AG09319 (cell line): ENCODE measurements at regions not wholly inside any gene's neighbourhood (a gene's known extent, or its start where the extent isn't known, plus 50 kb on each side); places are given as distances from the start of the nearest gene placed in this dataset.

ENCODE experiments used
- DNase-seq: peaks from one replicate; pipeline ENCODE4 v3.0.0-alpha.2; 2010; ENCODE audit warnings: low read depth; ENCODE audit errors: extremely low read depth
- CTCF ChIP-seq: IDR thresholded peaks from 2 replicates; pipeline ENCODE4 v1.5.1; 2011; ENCODE audit warnings: low read depth, mild to moderate bottlenecking, inconsistent platforms, low read length, moderate library complexity

DNA sequence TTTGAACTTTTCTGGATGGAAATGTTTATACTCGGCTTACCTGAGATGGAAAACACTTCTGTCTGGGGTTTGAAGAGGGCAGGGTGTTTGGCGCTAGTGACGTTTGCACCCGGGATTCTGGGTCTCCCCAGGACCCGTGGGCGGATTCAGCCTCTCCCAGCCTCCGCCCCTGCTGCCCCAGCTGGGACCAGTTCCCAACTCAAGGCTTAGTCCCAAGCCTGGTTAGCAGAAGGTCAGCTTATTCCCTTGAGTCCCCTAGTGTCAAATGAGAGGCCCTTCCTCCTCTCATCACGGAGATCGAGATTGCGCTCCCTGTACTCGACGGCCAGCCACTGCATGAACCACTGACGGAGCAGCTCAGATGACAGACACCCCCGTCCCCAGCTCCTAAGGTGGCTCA lies 123.2 kb downstream of the RTP5 start:
- no peak for DNase-seq
- no peak for TF ChIP-seq CTCF

- no peak for DNase-seq
- no peak for TF ChIP-seq CTCF
Measured at GRCh38 chr2:241993386-241994005, 124.0 kb downstream of the RTP5 start.

- no peak for DNase-seq
- no peak for TF ChIP-seq CTCF
Measured at GRCh38 chr2:241994086-241994485, 124.6 kb downstream of the RTP5 start.

- DNase-seq = no peak
- no peak for TF ChIP-seq CTCF
Measured at GRCh38 chr2:241994556-241995213, 125.2 kb downstream of the RTP5 start.

DNA sequence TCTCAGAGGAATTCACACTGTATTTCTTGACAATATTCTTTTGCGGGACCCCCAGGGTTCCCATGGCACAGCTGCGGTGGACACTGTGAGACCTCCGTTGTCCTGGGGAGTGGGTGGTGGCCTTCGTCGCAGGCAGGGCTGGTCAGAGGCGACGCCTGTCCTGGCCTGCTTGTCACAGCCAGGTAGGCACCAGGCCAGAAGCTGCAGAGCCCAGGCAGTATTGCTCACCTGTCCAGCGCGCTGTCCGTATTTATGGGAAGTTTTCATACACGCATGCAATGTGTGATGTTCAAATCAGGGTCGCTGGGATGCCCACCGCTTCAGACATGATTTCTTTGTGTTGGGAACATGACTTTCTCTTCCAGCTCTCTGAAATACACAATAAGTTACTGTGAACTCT lies 126.6 kb downstream of the RTP5 start:
- TF ChIP-seq CTCF = no peak
- no peak for DNase-seq

DNA sequence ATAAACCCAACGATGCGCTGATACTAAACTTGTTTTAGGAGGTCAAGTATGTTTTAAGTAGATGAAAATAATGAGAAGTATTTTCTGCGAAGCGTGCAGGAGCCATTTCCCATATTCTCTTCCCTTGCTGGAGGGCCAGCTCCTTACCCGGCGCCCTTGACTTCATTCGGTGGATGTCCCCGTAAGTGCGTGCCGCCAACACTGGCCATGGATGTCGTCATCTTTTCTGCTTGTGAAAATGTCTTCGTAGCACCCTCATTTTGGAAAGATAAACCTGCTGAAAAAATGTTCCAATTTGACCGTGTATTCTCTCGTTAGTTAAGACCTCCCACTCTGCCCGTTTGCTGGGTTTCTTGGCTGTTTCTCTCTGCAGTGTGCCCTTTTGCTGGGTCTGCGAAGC lies 127.5 kb downstream of the RTP5 start:
- DNase-seq = no peak
- no peak for TF ChIP-seq CTCF

GRCh38 chr2:241999184-241999583 lies 129.7 kb downstream of the RTP5 start:
- DNase-seq = no peak
- TF ChIP-seq CTCF = no peak
